Neutrophil (primary cell): ENCODE measurements at regions not wholly inside any gene's neighbourhood (a gene's known extent, or its start where the extent isn't known, plus 50 kb on each side); places are given as distances from the start of the nearest gene placed in this dataset.

Source experiments
- H3K27ac ChIP-seq: fragments of 200-600 bp; sonication (generic); 2 replicates; pipeline ENCODE4 v1.5.1; 2016; ENCODE audit warnings: mild to moderate bottlenecking, moderate library complexity
- H3K27me3 ChIP-seq: fragments of 200-600 bp; sonication (generic); 2 replicates; pipeline ENCODE4 v1.6.0; 2016; ENCODE audit warnings: mild to moderate bottlenecking
- H3K36me3 ChIP-seq: fragments of 200-600 bp; sonication (generic); 2 replicates; pipeline ENCODE4 v1.5.1; 2017
- H3K4me1 ChIP-seq, 2 experiments: fragments of 200-600 bp in 1 of 2; sonication (generic) in 1 of 2; 1 replicate in 1 of 2; 2 replicates in 1 of 2; pipeline versions ENCODE4 v1.5.1 to v1.6.1; 2013 to 2016; ENCODE audit warnings: low read depth in 1 of 2, low read length in 1 of 2, mild to moderate bottlenecking in 1 of 2, moderate library complexity in 1 of 2; ENCODE audit not compliant: control insufficient read depth in 1 of 2, insufficient read depth in 1 of 2
- H3K4me3 ChIP-seq, 2 experiments: fragments of 200-600 bp in 1 of 2; sonication (generic) in 1 of 2; 1 replicate in 1 of 2; 2 replicates in 1 of 2; pipeline ENCODE4 v1.5.1; 2013 to 2016; ENCODE audit warnings: low read depth in 1 of 2, low read length in 1 of 2, mild to moderate bottlenecking in 1 of 2, moderate library complexity in 1 of 2
- H3K9me3 ChIP-seq: fragments of 200-600 bp; sonication (generic); 2 replicates; pipeline ENCODE4 v1.5.1; 2016
- TF ChIP-seq, protein P1 (sequence below): fragments of 200-600 bp; sonication (generic); IDR thresholded peaks from 2 replicates; pipeline ENCODE4 v1.5.1; 2016; ENCODE audit warnings: antibody characterized with exemption

DNA sequence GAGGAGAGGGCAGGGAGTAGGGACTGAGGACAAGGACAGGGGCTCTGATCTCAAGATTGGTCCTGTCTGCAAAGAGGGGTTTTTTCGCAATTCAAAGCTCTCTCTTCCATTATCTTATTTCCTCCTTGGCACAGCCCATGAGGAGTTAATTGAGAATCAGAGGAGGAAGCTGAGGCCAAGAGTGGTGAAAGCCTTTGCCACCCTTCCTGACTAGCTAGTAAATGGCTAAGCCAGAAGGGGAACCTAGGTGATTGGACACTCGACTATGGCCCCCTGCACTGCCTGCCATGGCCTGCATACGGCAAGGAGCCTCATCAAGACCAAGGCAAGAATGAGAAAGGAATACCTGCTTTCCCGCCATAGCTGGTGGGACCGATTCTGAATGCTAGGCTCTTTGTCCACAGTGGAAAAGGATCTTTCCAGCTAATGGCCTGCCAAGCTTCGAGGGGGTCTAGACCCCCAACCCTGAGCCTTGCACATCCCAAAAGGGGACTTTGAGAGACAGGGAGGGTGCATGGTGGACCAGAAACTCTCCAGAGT is 237.9 kb downstream of the HAUS1 start:
- Histone ChIP-seq H3K27me3 (peaks cover 39% of the 10 kb centered on the region), H3K4me3 (no peak overlapping the region), H3K9me3 (no peaks in the 10 kb centered on the region), H3K36me3 (no peaks in the 10 kb centered on the region), H3K27ac (no peak overlapping the region), H3K4me1 (peaks cover 14 to 17% of the 10 kb centered on the region in 2 experiments)
- TF ChIP-seq, protein P1, sequence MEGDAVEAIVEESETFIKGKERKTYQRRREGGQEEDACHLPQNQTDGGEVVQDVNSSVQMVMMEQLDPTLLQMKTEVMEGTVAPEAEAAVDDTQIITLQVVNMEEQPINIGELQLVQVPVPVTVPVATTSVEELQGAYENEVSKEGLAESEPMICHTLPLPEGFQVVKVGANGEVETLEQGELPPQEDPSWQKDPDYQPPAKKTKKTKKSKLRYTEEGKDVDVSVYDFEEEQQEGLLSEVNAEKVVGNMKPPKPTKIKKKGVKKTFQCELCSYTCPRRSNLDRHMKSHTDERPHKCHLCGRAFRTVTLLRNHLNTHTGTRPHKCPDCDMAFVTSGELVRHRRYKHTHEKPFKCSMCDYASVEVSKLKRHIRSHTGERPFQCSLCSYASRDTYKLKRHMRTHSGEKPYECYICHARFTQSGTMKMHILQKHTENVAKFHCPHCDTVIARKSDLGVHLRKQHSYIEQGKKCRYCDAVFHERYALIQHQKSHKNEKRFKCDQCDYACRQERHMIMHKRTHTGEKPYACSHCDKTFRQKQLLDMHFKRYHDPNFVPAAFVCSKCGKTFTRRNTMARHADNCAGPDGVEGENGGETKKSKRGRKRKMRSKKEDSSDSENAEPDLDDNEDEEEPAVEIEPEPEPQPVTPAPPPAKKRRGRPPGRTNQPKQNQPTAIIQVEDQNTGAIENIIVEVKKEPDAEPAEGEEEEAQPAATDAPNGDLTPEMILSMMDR: no peak

DNA sequence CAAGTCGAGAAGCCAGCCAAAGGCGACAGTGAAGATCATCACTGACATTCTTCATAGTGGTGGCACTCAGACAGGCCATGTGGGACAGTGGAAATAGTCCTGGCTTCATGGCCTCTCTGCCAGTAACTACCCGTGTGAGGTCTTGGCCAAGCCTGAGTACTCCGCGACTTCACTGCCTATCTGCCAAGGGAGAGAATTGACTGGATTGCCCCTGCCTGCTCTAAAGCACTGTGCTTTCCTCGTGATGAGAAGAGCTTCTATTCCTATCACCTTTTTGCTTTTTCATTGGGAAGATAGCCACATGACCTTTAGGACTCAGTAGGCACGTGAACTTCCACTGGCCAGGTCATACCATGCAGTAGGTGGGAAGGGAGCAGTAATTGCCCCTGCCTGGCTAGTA is 239.3 kb downstream of the HAUS1 start:
- TF ChIP-seq, protein P1: no peak
- Histone ChIP-seq H3K36me3 (no peaks in the 10 kb centered on the region), H3K4me3 (no peak overlapping the region), H3K9me3 (no peaks in the 10 kb centered on the region), H3K27me3 (peaks cover 25% of the 10 kb centered on the region), H3K27ac (no peak overlapping the region), H3K4me1 (peaks cover 14 to 17% of the 10 kb centered on the region in 2 experiments)

DNA sequence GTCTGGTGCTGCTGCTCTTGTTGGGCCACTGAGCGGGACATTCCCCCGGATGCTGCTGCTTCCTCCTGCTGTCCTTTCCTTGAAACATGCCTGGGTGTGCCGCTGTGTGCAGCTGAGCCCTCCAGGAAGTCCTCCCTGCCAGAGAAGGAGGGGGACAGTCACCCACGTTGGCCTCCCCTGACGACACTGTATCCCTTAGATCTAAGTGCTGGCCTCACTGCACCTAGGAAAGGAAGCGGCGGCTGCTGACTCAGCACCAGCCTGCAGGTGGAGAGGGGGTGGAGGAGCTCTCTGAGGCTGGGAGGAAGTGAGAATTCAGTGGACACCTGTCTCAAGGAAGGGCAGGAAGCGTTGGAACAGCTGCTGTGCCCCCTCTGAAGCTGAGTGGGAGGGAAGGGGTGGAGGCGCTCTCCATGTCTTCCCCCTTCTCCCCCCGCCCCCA is 239.8 kb downstream of the HAUS1 start:
- H3K9me3 ChIP-seq: no peaks in the 10 kb centered on the region
- H3K27ac ChIP-seq: no peak overlapping the region
- H3K36me3 ChIP-seq: no peaks in the 10 kb centered on the region
- TF ChIP-seq, protein P1: no peak
- peaks cover 14 to 17% of the 10 kb centered on the region in 2 experiments for H3K4me1 ChIP-seq
- H3K27me3 ChIP-seq: peaks cover 20% of the 10 kb centered on the region
- no peak overlapping the region for H3K4me3 ChIP-seq

DNA sequence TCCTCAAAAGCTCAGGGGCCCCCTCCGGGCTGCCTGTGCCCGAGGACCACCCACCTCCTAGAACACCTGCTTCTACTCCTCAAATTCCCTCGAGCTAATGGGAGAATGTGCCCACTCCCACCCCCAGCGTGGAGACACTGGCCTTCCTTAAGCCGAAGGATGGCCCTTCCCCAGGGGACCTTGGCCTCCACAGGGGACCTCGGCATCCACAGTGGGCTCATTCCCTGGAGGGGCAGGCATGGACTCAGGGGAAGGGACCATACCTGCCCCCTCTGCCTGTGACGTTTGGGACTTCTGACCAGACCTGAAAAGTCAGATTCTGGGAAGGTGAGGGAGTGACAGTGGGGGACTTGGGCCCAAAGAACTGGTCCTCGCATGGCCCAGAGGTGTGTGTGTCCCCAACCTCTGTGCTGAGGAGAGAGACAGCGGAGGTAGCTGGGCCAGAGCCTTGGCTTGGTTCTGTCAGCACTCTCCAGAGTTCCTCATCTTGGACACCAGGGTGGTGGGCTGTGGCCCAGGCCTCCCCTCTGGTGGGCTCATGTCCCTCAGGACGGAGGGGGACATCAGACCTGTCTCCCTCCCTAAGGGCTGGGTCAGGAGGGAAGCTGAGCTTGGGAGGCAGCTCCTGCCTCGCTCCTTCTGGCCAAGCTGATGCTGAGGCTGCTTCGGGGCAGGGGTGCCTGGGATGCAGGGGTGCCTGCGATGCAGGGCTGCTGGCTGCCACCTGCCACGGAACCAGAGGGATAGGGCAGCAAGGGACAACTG is 240.4 kb downstream of the HAUS1 start:
- Histone ChIP-seq H3K36me3 (no peaks in the 10 kb centered on the region), H3K27me3 (peaks cover 14% of the 10 kb centered on the region), H3K9me3 (no peaks in the 10 kb centered on the region), H3K4me3 (no peak overlapping the region), H3K4me1 (peaks cover 14 to 17% of the 10 kb centered on the region in 2 experiments), H3K27ac (no peak overlapping the region)
- TF ChIP-seq, protein P1: no peak

DNA sequence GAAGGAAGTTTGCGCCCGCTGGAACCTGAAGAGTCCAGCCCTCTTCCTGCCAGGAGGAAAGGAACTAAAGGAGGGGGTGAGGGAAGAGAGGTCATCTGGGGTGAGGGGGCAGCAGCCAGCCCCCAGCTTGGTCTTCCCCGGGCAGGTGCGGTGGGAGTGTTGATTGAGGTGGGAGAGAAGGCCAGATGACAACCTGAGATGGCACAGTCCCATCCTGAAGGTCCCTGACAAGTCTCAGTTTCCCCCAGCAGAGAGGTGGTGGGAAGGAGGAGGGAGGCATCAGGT is 240.9 kb downstream of the HAUS1 start:
- Histone ChIP-seq H3K4me3 (no peak overlapping the region), H3K4me1 (peaks cover 14 to 17% of the 10 kb centered on the region in 2 experiments), H3K36me3 (no peaks in the 10 kb centered on the region), H3K9me3 (no peaks in the 10 kb centered on the region), H3K27ac (no peak overlapping the region), H3K27me3 (peaks cover 9% of the 10 kb centered on the region)
- TF ChIP-seq, protein P1: no peak
